Astrocyte (in vitro differentiated cells and primary cell): ENCODE measurements at regions not wholly inside any gene's neighbourhood (a gene's known extent, or its start where the extent isn't known, plus 50 kb on each side); places are given as distances from the start of the nearest gene placed in this dataset.

Experiments
- EZH2 ChIP-seq: IDR thresholded peaks from 2 replicates; pipeline ENCODE4 v1.6.1; 2012; ENCODE audit warnings: mild to moderate bottlenecking, low read length, inconsistent platforms; ENCODE audit not compliant: insufficient read depth
- TF ChIP-seq, protein P1 (sequence below): IDR thresholded peaks from 2 replicates; pipeline ENCODE4 v1.5.1; 2011; ENCODE audit warnings: low read depth, mild to moderate bottlenecking, inconsistent platforms, low read length, moderate library complexity; ENCODE audit not compliant: insufficient read depth

DNA sequence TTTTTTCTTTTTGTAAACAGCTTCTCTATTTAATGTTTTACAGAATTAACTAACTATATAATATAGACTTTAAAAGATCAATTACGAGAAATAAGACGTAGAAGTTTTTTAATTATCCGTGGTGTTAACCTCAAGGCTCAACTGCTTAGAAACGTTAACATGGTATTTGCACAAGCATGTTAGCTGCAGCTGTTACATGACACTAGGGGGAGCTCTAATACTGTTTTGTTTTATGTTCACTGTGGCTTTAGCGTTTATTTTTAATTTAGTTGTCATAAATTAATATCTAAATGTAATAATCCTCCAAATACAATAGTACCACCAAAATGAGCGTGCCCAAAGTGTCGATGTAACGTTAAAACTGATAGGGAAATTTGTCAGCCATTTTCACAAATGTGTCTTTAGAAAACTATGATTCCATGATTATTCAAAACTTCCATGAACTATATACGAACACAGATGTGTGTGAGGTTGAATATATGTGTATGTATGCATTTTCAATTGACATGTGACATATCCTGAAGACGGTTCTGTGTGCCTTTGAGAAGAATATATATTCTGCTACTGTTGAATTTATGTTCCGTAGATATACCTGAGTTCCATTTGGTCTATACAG is 828.8 kb upstream of the MBL2 start:
- TF ChIP-seq, protein P1, sequence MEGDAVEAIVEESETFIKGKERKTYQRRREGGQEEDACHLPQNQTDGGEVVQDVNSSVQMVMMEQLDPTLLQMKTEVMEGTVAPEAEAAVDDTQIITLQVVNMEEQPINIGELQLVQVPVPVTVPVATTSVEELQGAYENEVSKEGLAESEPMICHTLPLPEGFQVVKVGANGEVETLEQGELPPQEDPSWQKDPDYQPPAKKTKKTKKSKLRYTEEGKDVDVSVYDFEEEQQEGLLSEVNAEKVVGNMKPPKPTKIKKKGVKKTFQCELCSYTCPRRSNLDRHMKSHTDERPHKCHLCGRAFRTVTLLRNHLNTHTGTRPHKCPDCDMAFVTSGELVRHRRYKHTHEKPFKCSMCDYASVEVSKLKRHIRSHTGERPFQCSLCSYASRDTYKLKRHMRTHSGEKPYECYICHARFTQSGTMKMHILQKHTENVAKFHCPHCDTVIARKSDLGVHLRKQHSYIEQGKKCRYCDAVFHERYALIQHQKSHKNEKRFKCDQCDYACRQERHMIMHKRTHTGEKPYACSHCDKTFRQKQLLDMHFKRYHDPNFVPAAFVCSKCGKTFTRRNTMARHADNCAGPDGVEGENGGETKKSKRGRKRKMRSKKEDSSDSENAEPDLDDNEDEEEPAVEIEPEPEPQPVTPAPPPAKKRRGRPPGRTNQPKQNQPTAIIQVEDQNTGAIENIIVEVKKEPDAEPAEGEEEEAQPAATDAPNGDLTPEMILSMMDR: peak; percentile 93
- no peak for TF ChIP-seq EZH2
